H54 (cell line): ENCODE measurements at regions not wholly inside any gene's neighbourhood (a gene's known extent, or its start where the extent isn't known, plus 50 kb on each side); places are given as distances from the start of the nearest gene placed in this dataset.
"Not testable (repeated sequence)": the region's sequence is repeated elsewhere in the genome, so short reads cannot be mapped to it uniquely, and the experiment has no call there.

Experiments used
- DNase-seq: peaks from one replicate; pipeline ENCODE4 v3.0.0; 2011; ENCODE audit warnings: low spot score, mixed read lengths; ENCODE audit not compliant: insufficient read length
- FAIRE-seq: peaks from 3 replicates; lab custom pipeline; 2011; peaks lifted over from hg19 to GRCh38; lab: Jason Lieb, UNC
- POLR2A ChIP-seq: IDR thresholded peaks from 2 replicates; pipeline ENCODE4 v1.6.1; 2011; ENCODE audit warnings: low read depth, mild to moderate bottlenecking, low read length

- DNase-seq (no peak), FAIRE-seq (no peak)
- TF ChIP-seq POLR2A, result no peak
These were observed 59.3 kb downstream of the EBLN2 start for GRCh38 chr3:73120710-73121109.

- DNase-seq (no peak), FAIRE-seq (no peak)
- no peak for TF ChIP-seq POLR2A
These were observed 60.3 kb downstream of the EBLN2 start for GRCh38 chr3:73121669-73122331.

- TF ChIP-seq POLR2A, result no peak
- FAIRE-seq, result no peak
- DNase-seq, result no peak
These were observed 72.6 kb downstream of the EBLN2 start for GRCh38 chr3:73134034-73134433.

GRCh38 chr3:73136941-73137340 is 75.5 kb downstream of the EBLN2 start:
- FAIRE-seq (no peak), DNase-seq (no peak)
- TF ChIP-seq POLR2A, result no peak

GRCh38 chr3:73137736-73138403 is 76.4 kb downstream of the EBLN2 start:
- no peak for DNase-seq

GRCh38 chr3:73140772-73141442 is 79.4 kb downstream of the EBLN2 start:
- DNase-seq, result no peak
- FAIRE-seq, result no peak
- TF ChIP-seq POLR2A, result no peak

More at GRCh38 chr3:73137736-73138403, 76.4 kb downstream of the EBLN2 start:
- TF ChIP-seq POLR2A, result no peak
- FAIRE-seq, result no peak

GRCh38 chr3:73141525-73141924 is 80.1 kb downstream of the EBLN2 start:
- FAIRE-seq (no peak), DNase-seq (no peak)
- TF ChIP-seq POLR2A, result no peak

GRCh38 chr3:73143401-73143800 is 81.9 kb downstream of the EBLN2 start:
- FAIRE-seq, result no peak
- DNase-seq, result no peak
- no peak for TF ChIP-seq POLR2A

GRCh38 chr3:73143821-73144237 is 82.4 kb downstream of the EBLN2 start:
- TF ChIP-seq POLR2A, result no peak
- no peak for FAIRE-seq
- DNase-seq, result no peak

GRCh38 chr3:73144276-73144675 is 82.8 kb downstream of the EBLN2 start:
- DNase-seq, result no peak
- no peak for FAIRE-seq
- TF ChIP-seq POLR2A, result no peak

- TF ChIP-seq POLR2A, result no peak
- DNase-seq, result no peak
- FAIRE-seq, result no peak
These were observed 83.4 kb downstream of the EBLN2 start for GRCh38 chr3:73144828-73145227.

- not testable (repeated sequence) for DNase-seq, FAIRE-seq
These were observed 86.0 kb downstream of the EBLN2 start for GRCh38 chr3:73147479-73147878.

GRCh38 chr3:73148206-73148605 is 86.7 kb downstream of the EBLN2 start:
- TF ChIP-seq POLR2A, result no peak
- DNase-seq, result no peak
- no peak for FAIRE-seq

- FAIRE-seq, result no peak
- TF ChIP-seq POLR2A, result no peak
- DNase-seq, result no peak
These were observed 87.2 kb downstream of the EBLN2 start for GRCh38 chr3:73148682-73149081.

GRCh38 chr3:73150369-73151130 is 89.1 kb downstream of the EBLN2 start:
- no peak for DNase-seq
- no peak for FAIRE-seq
- no peak for TF ChIP-seq POLR2A

- not testable (repeated sequence) for DNase-seq, FAIRE-seq
These were observed 91.1 kb downstream of the EBLN2 start for GRCh38 chr3:73152571-73152970.

- not testable (repeated sequence) for DNase-seq, FAIRE-seq
These were observed 91.6 kb downstream of the EBLN2 start for GRCh38 chr3:73153057-73153456.

GRCh38 chr3:73154261-73154660 is 92.8 kb downstream of the EBLN2 start:
- FAIRE-seq, DNase-seq: not testable (repeated sequence)

GRCh38 chr3:73155441-73155840 is 94.0 kb downstream of the EBLN2 start:
- not testable (repeated sequence) for FAIRE-seq, DNase-seq
